Endothelial cell of hepatic sinusoid (primary cell): ENCODE measurements at regions not wholly inside any gene's neighbourhood (a gene's known extent, or its start where the extent isn't known, plus 50 kb on each side); places are given as distances from the start of the nearest gene placed in this dataset.

Experiments
- in situ Hi-C: cut with HindIII; loops from 2 replicates; pipeline ENCODE4 v1.10.0; 2017; ENCODE audit warnings: low sequenced_read_pairs

DNA sequence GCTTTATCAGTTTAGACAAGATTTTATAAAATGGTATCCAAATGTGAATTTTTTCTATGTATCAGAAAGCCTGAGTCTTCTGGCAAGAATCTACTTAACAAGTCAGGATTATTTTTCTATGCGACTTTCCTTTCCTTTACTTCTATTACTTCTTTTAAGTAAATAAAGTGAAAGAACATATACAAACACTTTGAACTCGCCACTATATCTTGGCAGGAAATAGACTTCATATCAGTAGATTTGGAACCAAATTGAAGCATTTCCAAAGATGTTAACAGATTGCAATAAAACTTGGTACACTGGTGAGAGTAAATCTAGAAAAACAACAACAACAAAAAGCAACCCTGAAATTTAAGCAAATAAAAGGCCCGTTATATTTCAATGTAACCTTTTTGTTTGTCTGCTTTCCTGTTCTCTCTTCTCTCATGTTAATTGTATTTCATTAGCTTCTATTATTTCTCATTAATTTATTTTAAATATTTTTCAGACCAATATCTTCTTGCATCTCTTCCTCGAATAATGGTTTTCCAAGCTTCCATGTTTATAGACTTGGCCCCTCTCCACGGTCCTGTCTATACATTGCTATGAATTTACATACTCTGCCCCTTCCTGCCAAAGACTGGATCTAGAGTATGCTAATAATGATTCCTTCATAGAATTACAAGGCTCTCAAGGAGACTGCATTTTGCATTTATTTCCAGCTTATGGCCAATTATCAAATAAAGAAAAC, 843.6 kb downstream of the ADGRL2 start:
- in situ Hi-C loops: no loop called here

DNA sequence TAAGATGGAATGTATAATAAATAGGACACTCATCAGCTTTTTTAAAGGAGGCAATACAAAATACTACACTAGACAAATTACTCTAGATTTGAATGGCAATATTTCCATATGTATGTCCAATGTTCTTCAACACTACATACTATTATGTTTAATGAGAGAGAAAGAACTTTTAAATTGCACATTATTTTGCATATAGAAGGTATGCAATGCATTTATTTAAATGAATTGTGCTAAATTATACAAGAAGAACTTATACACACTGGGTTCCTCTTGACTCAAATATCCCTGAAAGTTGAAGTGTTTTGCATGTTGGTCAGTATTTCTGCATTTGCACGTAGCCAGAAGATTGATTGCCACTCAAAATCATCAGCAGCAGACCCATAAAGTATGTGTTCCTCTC, 839.6 kb downstream of the ADGRL2 start:
- in situ Hi-C loops: no loop called here

DNA sequence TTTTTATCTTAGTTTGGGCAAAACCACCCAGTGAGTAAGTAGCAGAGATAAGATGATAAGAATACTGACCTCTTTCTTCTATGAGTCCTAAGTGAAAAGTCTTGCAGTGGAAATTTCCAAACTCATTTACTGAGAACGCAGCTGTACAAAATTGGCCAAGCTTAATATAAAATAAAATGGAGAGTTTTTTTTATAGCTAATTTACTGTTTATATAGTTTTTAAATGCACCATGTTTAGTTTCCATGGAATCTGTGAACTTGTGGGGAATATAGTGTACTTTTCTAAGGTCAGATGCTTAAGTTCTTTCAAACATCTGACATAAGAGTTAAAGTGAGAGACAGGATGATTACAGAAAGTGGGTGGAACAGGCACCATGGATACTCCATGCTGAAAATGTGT, 833.5 kb downstream of the ADGRL2 start:
- in situ Hi-C loops: no loop called here

DNA sequence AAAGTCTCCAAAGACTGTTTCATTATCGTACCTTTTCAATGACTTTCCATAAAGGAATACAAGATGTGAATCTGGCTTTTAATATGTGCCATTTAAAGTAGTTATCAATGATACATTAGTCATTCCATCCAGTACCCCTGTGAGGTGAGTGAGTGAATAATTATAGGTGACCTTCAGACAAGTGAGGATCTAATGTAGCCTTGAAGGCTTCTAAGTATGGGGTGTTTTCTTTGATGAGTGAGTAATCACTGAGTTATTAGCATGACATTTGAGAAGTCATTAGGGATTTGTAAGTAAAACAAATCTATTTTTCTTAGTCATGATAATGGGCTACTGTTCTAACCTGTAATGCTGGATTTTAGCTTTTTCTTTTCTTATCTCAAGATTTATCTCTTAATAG, 831.4 kb downstream of the ADGRL2 start:
- in situ Hi-C loops: no loop called here

DNA sequence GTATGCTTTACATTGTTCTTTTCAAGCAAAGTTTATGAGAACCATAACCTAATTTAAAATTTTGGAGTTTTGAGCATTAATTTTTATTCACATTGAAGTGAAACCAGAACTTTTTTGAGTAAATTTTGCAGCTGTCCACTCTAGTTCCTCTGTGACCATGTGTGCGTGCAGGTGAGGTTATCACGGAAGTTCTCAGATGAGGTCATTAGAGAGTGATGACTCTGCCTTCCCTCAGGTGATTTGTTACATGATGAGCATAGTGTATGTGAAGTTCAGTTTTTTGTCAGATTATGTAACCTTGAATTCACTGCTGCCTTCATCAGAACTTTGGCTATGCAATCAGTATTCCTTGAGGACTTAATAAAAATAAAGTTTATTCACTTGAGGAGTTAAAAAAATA, 828.2 kb downstream of the ADGRL2 start:
- in situ Hi-C loops: no loop called here

DNA sequence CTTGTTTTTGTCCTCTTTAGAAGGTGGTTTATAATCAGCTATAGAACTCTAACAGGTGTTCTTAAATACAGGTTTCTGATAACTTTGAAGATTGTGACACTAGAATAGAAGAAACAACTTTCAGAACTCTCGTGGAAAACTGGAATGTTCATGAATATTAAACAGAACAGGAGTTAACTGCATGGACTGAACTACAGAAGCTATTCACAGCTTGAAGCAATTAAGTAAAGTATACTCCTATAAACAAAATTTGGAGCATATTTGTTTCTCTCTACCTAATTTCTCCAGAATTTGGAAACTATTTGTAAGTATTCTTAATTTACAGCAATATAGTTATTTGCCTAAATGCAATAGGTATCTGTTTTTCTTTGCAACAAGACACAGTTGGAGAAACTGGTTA, 824.8 kb downstream of the ADGRL2 start:
- in situ Hi-C loops: no loop called here

DNA sequence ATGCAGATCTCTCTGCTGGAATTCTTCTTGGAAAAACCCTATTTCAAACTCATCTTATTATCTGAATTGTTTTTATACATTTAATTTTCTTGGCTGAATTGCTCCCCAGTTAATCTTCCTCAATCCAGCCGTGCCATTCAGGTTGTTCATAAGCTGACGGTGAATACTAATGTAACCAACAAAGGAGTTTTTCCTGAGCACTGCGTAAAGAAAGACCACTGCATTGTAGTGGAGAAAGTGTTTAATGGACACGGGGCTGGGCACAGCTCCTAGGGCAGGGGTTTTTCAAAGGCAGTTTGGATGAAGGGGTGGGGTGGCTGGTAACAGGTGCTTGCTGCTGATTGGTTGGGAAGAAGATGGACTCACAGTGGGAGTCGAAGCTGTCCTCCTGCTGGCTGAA, 820.3 kb downstream of the ADGRL2 start:
- in situ Hi-C loops: no loop called here

DNA sequence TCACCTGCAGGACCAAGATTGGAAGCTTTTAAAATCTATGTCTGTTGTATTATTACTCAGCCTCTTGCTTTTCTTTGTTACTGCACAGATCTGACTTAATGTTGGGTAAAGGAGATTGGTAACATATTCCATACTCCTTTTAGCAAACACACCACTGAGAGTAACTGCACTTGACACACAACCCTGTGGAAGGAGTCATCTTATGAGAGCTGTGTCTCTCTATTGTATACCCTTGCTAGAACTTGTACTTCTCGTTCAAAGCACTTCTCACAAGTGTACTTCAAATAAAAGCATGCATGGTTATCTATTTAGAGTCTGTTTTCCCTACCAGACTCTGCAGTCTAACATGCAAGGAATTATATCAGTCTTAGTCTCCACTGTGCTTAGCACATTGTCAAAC, 813.4 kb downstream of the ADGRL2 start:
- in situ Hi-C loops: no loop called here

DNA sequence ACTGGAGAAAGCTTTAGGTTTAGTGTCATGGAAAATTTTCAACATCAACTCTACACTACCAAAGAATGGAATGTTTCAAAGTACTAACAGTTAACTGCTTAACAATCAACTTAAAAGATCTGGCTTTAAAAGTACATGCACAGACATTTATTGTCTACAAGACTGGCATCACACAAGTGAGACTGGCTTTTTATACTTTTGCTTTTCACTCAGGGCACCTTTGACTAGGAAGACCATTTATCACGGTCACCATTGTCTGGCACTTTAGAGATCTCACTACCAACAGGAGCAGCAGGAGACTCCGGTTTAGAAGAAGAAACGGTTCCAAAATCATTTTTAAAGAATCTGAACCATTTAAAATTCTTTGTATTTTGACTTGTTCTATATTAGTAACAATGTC, 812.3 kb downstream of the ADGRL2 start:
- in situ Hi-C loops: no loop called here

DNA sequence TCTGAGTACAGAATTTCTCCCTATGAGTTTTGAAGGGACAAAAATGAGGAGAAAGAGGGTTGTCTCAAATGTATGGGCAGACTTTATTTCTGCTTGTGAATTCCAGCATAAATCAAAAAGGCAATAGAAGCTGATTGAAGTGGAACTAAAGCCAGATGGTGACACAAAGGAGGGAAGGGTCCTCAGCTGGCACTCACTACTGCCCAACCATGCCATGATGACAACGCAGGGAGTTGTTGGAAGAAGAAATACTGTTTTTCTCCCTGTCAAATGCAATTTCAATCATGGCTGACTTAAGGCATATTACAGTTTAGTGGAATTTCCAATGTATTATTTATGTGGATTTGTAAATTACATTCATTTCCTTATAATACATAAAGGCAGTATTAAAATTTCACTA, 805.8 kb downstream of the ADGRL2 start:
- in situ Hi-C loops: no loop called here

DNA sequence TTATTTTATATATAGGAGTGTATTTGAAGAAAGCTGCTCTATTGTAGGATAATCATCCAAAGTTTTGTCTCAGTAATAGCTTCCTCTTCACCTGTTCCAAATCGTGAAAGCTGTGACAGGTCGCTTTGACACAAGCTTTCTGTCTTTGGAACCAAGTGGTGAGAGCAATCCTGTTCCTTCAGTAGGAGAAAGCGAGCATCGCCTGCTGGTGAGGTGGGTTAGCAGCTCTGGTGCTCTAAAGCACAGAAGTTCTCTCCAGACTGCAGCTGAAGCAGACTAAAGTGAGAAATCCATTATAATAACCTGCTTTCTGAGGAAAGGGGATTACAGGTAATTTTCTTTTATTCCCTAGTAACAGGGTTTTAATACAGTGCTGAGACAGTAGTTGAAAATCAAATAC, 803.8 kb downstream of the ADGRL2 start:
- in situ Hi-C loops: no loop called here

DNA sequence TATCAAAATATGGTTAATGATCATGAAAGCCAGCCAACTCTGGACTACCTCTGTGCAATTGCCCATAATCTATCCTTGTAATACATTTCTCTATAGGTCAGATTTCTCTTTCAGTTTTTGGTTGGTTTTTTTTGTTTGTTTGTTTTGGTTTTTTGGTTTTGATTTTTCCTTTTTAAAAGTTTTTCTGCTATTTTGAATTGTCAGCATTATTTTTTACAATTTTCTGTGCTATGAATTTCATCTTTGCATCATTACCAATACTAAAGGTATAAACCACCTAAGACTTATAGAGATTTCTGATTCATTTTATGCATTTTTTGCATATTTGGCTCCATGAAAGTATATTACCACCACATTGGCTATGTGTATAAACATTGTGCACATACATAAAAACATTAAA, 799.6 kb downstream of the ADGRL2 start:
- in situ Hi-C loops: no loop called here

DNA sequence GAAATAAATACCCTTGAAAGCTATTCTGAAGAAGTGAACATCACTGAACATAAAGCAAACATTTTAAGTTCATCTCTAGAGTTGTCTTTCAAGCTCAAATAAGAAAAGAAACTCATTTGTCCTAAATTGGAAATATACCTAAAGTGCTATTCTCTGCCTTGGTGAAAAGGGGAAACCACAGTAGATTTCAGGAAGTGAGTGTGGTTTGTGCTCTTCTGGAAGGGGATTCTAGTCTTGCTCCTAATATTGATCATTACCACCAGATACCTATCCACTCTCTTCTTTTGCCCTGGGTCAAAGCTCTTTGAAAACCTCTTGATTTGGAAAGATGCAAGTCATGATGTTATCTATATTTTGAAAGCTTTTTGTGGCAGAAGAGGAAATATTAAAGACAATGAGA, 798.1 kb downstream of the ADGRL2 start:
- in situ Hi-C loops: no loop called here

DNA sequence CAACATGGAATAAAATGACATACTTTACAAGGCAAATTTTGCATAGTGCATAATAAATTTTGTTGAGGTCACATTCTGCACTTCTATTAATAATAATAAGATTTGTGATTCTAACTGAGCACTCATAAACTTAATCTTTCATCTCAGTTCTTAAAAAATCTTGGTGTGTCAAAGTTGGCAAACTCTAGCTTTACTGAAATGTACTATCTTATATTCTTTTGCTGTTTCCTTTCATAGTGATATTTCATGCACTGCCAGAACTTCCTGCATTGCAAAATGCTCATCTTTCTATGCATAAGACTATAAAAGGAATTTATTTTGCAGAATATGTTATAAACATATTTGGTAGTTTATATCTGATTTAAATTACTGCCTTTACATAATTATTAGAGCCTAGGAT, 797.6 kb downstream of the ADGRL2 start:
- in situ Hi-C loops: no loop called here

DNA sequence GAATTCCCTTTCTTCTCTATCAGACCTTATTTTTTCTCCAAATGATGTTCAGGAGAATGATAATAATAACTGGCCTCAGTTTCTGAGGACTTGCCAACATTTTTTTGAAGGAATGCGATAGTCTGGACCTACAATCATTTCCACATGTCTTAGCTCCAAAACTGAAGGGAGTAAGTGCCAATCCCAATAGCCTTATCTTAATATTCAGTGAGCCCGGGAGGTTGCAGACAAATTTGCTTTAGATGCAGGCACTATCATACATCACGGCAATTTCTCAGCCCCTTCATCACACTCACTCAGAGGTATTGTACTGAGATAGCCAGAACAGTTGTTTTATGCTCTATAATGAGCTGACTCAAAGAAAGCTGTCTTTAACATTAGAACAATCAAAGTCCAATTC, 796.9 kb downstream of the ADGRL2 start:
- in situ Hi-C loops: no loop called here

DNA sequence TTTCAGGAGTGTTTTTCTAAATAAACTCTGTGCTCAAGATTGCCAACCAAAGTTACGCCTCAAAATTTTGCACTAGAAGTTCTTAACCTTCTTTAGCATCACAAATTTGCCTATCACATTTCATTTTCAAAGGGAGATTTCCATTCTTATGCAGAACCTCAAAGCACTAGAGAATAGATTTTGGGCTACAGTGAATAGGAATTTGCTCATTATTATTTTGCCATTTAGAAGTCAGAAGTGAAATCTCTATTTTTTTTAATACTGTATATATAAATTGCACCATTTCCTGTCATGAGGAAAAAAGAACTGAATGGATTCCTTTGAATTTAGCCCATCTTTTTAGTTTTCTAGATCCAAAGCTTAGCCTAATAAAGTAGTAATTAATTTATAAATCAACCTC, 796.4 kb downstream of the ADGRL2 start:
- in situ Hi-C loops: no loop called here

DNA sequence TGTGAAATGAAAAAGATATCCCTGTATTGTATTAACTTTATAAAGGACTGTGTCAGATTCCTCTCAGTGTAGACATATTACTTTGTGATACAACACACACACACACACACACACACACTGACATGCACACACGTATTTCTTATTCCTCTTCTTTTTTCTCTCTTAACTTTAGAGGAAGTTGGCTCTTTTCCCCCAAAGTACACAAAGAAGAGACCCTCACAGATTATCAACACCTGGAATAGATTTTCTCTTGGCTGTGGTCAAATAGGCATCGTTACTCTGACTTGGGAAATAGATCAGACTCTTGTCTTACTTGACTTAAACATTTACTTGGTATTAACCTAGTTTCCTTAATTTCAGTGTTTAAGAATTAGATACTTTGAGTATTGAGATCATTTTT, 792.8 kb downstream of the ADGRL2 start:
- in situ Hi-C loops: no loop called here

DNA sequence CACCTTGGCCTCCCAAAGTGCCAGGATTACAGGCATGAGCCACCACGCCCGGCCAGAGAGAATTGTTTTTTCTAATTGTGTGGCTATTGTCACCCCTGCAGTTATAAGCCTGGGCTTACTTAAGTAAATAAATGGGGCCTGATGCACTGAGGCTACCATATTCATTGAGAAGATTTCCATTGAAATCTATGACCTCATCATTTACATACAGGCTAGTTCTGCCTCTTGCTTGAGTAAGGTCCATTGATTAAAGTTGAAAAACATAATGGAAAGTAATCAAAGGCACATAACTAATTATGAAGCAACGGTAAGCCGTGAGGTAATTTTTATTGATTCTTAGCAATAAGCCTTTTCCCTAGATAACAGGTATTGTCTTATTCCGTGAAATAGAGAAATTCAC, 788.9 kb downstream of the ADGRL2 start:
- in situ Hi-C loops: no loop called here

DNA sequence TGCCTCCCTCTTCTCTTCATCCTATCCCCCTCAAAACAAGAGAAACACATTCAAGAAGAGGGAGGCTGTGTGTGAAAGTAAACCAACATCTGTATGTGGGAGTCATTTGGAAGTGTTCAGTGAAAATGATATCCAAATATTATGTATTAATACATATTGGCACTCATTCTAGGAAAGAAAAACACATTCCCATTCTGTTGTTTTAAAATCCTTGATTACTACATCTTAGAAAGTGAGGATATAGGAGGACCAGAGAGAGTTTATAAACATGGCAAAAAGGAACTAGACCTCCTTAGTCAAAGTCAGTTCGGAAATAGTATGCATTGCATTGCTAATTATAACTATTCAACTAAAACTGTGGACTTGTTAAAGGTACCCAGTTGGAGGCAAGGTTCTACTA, 786.6 kb downstream of the ADGRL2 start:
- in situ Hi-C loops: no loop called here

DNA sequence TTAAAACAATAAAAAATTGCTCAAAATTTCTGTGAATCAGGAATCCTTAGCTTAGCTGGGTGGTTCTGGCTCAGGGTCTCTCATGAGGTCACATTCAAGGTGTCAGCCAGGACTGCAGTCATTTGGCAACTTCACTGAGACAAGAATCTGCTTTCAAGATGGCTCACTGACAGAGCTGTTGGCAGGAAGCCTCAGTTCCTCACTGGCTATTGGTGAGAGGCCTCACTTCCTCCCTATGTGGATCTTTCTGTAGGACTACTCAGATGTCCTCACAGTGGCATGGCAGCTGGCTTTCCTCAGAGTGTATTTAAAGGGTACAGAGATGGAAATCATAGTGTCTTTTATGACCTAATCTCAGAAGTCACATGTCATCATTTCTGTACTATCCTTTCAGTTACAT, 785.7 kb downstream of the ADGRL2 start:
- in situ Hi-C loops: no loop called here

DNA sequence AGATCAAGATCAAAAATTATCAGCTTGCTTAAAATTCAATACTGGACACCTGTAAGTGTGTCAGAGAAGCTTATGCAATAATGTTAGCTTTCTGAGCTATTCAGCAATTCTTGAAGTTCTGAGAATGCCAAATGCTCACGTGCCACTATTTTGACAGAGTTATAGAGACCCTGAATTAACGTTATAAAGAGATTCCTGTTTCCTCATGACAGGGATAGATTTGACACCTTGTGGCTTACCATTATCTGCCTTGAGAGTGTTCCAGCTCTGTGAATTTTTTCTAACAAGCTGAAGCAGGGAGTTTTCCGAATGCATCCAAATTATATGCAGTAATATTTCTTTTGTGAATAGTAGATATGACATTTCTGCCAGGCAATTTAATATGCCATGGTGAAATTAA, 781.6 kb downstream of the ADGRL2 start:
- in situ Hi-C loops: no loop called here

DNA sequence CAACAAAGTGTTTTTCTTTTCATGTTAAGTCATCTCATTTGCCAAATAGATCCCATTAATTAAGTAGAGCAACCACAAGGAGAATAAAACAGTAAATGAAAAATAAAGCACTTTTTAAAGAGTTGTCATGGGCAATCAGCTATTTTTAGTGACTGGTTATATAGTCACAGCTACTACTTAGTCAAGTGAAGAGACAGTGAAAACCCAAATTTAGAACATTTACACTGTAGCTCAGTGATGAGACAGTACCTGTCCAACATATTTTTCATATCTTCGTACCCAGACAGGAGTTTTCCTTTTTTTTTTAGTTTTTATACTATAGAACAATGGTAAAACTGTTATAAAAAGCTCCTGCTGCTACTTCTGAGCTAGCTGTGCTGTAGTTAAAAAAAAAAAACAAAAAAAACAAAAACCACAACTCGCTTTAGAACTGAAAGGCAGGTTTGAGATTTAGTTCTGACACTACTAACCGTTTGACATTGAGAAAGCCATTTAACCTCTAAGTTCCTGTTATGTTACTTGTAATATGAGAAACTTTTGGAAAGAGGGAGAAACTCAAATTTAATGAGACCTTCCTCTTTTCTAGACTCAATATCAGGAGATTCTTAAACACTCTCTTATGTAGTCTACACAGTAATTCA, 777.5 kb downstream of the ADGRL2 start:
- in situ Hi-C loops: no loop called here

DNA sequence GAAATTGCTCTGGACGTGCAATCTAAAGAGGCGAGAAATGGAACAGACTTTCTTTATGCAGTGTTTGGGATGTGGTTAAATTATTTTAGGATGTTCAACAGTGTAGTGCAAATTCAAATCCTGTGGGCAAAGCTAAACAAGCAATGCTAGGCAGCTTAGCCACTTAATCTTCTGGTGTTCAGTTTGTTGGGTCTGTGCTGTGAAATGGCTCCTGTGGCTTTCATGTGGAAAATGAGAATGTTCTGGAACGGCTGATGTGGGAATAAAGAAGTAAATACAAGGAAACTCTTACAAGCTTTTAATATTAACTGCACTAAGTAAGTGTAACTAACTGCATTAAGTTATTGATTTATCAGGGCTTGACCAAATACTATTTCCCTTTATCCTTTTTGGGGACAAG, 766.6 kb downstream of the ADGRL2 start:
- in situ Hi-C loops: no loop called here
